IMR-90 (cell line): ENCODE measurements at regions not wholly inside any gene's neighbourhood (a gene's known extent, or its start where the extent isn't known, plus 50 kb on each side); places are given as distances from the start of the nearest gene placed in this dataset.

ENCODE experiments used
- BHLHE40 ChIP-seq: fragments of 150-350 bp; IDR thresholded peaks from 2 replicates; pipeline ENCODE4 v1.6.1; 2016; ENCODE audit warnings: mild to moderate bottlenecking, low read depth, low read length
- CEBPB ChIP-seq: IDR thresholded peaks from 2 replicates; pipeline ENCODE4 v1.6.1; 2012; ENCODE audit warnings: low read depth, low read length, improper control_type of control experiment
- FOS ChIP-seq: fragments of 150-350 bp; IDR thresholded peaks from 2 replicates; pipeline ENCODE4 v1.6.1; 2016; ENCODE audit warnings: low read depth, low read length
- MAZ ChIP-seq: IDR thresholded peaks from 2 replicates; pipeline ENCODE4 v1.6.1; 2012; ENCODE audit warnings: low read depth, mild to moderate bottlenecking, low read length, improper control_type of control experiment, moderate library complexity, borderline replicate concordance
- MXI1 ChIP-seq: IDR thresholded peaks from 2 replicates; pipeline ENCODE4 v1.6.1; 2012; ENCODE audit warnings: low read depth, mild to moderate bottlenecking, low read length, moderate library complexity, borderline replicate concordance
- POLR2A ChIP-seq: IDR thresholded peaks from 2 replicates; pipeline ENCODE4 v1.6.1; 2012; ENCODE audit warnings: mild to moderate bottlenecking, low read depth, low read length
- RAD21 ChIP-seq: IDR thresholded peaks from 2 replicates; pipeline ENCODE4 v1.6.1; 2012; ENCODE audit warnings: low read length, improper control_type of control experiment
- RCOR1 ChIP-seq: IDR thresholded peaks from 2 replicates; pipeline ENCODE4 v1.6.1; 2012; ENCODE audit warnings: mild to moderate bottlenecking, low read length, improper control_type of control experiment; ENCODE audit not compliant: insufficient replicate concordance
- RFX5 ChIP-seq: IDR thresholded peaks from 2 replicates; pipeline ENCODE4 v1.8.0; 2012; ENCODE audit warnings: low read depth, mild to moderate bottlenecking, low read length, moderate library complexity
- SMC3 ChIP-seq: fragments of 150-350 bp; IDR thresholded peaks from 2 replicates; pipeline ENCODE4 v1.6.1; 2016; ENCODE audit warnings: low read depth, mild to moderate bottlenecking, antibody characterized with exemption, low read length, moderate library complexity
- TF ChIP-seq, protein P1 (sequence below): conservative IDR thresholded peaks from 2 replicates; pipeline ENCODE4 v1.5.1; 2012; ENCODE audit warnings: mild to moderate bottlenecking, low read depth, low read length, improper control_type of control experiment
- TF ChIP-seq, protein P2 (sequence below): fragments of 150-350 bp; IDR thresholded peaks from 2 replicates; pipeline ENCODE4 v1.6.1; 2016; ENCODE audit warnings: low read depth, mild to moderate bottlenecking, low read length, moderate library complexity, borderline replicate concordance

DNA sequence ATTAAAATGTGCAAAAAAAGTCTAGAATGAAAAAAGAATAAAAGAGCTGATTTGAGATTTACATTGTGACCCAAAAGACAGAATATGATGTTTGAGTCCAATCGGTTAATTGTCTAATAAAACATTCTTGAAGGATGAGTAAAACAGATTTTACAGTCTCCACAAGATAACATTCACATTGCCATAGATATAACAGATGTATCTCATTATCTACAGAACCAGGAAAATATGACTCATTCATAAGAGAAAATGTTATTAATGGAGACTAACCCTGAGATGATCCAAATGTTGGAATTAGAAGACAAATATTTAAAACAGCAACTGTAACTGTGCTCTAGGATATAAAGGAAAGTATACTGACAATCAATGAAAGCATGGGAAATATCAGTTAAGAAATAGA is 141.7 kb downstream of the RFX6 start:
- TF ChIP-seq, protein P1, sequence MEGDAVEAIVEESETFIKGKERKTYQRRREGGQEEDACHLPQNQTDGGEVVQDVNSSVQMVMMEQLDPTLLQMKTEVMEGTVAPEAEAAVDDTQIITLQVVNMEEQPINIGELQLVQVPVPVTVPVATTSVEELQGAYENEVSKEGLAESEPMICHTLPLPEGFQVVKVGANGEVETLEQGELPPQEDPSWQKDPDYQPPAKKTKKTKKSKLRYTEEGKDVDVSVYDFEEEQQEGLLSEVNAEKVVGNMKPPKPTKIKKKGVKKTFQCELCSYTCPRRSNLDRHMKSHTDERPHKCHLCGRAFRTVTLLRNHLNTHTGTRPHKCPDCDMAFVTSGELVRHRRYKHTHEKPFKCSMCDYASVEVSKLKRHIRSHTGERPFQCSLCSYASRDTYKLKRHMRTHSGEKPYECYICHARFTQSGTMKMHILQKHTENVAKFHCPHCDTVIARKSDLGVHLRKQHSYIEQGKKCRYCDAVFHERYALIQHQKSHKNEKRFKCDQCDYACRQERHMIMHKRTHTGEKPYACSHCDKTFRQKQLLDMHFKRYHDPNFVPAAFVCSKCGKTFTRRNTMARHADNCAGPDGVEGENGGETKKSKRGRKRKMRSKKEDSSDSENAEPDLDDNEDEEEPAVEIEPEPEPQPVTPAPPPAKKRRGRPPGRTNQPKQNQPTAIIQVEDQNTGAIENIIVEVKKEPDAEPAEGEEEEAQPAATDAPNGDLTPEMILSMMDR: no peak
- TF ChIP-seq RFX5 (no peak), FOS (no peak), CEBPB (no peak), POLR2A (no peak), MAZ (no peak), RAD21 (no peak), MXI1 (no peak), SMC3 (no peak), BHLHE40 (no peak), RCOR1 (no peak)
- TF ChIP-seq, protein P2, sequence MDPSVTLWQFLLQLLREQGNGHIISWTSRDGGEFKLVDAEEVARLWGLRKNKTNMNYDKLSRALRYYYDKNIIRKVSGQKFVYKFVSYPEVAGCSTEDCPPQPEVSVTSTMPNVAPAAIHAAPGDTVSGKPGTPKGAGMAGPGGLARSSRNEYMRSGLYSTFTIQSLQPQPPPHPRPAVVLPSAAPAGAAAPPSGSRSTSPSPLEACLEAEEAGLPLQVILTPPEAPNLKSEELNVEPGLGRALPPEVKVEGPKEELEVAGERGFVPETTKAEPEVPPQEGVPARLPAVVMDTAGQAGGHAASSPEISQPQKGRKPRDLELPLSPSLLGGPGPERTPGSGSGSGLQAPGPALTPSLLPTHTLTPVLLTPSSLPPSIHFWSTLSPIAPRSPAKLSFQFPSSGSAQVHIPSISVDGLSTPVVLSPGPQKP: no peak
